HFFc6 (cell line): ENCODE measurements at regions not wholly inside any gene's neighbourhood (a gene's known extent, or its start where the extent isn't known, plus 50 kb on each side); places are given as distances from the start of the nearest gene placed in this dataset.

Experiments used
- DNase-seq: peaks from one replicate; pipeline ENCODE4 v3.0.0-alpha.2; 2018
- H3K27ac Mint-ChIP-seq: 2 replicates; pipeline ENCODE4 v1.8.0; 2020; ENCODE audit warnings: mild to moderate bottlenecking, mixed read lengths
- H3K27me3 Mint-ChIP-seq: 2 replicates; pipeline ENCODE4 v1.8.0; 2021; ENCODE audit warnings: mild to moderate bottlenecking, moderate library complexity, mixed read lengths; ENCODE audit not compliant: insufficient read depth
- H3K36me3 Mint-ChIP-seq: 2 replicates; pipeline ENCODE4 v1.8.0; 2021; ENCODE audit warnings: low read depth, mixed read lengths
- H3K4me1 Mint-ChIP-seq: 2 replicates; pipeline ENCODE4 v1.8.0; 2020; ENCODE audit warnings: low read depth, mixed read lengths
- H3K4me3 Mint-ChIP-seq: 2 replicates; pipeline ENCODE4 v1.8.0; 2020; ENCODE audit warnings: mild to moderate bottlenecking, moderate library complexity, mixed read lengths
- H3K9me3 Mint-ChIP-seq: 2 replicates; pipeline ENCODE4 v1.8.0; 2020; ENCODE audit warnings: mild to moderate bottlenecking, mixed read lengths
- TF ChIP-seq, protein P1 (sequence below): fragments of 200-600 bp; sonication (generic); IDR thresholded peaks from 2 replicates; pipeline ENCODE4 v1.5.0; 2021; ENCODE audit warnings: antibody characterized with exemption, mild to moderate bottlenecking

DNA sequence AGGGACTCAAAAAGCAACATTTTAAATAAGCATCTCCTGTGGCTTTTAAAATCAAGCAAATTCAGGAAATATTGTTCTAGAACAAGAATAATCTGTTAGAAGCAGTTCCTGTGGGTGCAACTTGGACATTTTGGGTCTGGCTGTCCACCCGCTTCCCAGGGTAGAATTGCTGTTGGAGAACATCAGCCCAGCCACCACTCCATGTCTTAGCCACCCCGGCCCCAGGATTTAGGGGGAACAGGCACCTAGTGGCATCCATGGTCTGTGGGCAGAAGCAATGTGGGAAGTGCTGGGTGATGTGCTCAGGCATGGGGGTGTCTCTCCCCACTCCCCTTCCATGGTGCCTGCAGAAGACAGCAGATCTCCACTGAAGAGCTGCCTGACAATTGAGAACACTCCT, 162.6 kb downstream of the KLF13 start:
- Mint-ChIP-seq H3K4me3 (no peak overlapping the region), H3K27ac (peak overlapping the region; percentile 60; the same call in 1 of the 2 replicates), H3K27me3 (peaks cover 12% of the 10 kb centered on the region; the same call in 1 of the 2 replicates), H3K9me3 (peaks cover 32% of the 10 kb centered on the region), H3K4me1 (peaks cover 36% of the 10 kb centered on the region), H3K36me3 (peaks cover 19% of the 10 kb centered on the region)
- TF ChIP-seq, protein P1, sequence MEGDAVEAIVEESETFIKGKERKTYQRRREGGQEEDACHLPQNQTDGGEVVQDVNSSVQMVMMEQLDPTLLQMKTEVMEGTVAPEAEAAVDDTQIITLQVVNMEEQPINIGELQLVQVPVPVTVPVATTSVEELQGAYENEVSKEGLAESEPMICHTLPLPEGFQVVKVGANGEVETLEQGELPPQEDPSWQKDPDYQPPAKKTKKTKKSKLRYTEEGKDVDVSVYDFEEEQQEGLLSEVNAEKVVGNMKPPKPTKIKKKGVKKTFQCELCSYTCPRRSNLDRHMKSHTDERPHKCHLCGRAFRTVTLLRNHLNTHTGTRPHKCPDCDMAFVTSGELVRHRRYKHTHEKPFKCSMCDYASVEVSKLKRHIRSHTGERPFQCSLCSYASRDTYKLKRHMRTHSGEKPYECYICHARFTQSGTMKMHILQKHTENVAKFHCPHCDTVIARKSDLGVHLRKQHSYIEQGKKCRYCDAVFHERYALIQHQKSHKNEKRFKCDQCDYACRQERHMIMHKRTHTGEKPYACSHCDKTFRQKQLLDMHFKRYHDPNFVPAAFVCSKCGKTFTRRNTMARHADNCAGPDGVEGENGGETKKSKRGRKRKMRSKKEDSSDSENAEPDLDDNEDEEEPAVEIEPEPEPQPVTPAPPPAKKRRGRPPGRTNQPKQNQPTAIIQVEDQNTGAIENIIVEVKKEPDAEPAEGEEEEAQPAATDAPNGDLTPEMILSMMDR, result no peak
- DNase-seq, result no peak

DNA sequence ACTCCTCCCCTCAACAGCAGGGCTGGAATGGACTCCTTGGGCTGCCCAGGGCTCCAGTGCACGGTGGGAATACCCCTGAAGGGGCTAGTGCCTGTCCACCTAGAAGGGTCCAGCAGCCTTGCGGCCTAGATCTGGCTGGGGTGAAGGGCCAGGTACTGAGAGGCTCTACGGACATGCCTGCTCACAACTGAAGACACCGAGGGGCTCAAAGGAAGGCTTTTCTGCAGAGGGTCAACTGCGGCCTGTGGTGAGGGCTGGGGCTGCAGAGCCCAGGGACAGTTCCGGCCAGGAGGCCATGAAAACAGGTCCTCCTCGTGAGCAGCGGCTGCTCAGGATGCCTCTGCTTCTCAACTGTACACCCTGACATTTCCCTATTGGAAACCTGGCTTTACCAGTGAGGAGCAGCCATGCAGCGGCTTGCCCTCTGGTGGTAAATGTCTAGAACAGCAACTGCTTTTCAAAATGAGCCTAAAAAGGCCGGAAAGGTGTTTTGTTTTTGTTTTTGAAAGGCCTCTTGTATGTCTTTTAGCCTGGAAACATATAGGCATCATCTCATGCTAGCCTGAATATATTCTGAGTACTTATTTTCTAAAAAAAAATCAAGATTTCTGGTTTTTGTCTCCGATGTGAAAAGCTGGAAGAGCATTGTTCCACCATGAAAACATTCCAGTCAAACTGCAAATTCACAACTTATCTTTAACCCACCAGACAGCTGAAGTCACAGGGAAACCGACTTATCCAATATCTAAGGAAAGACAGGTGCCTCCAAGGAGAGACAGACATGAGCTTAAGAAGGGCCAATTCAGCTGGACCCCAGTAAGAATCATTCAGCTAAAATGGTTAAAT, 163.4 kb downstream of the KLF13 start:
- no peak overlapping the region for H3K27ac Mint-ChIP-seq
- no peak overlapping the region for H3K4me3 Mint-ChIP-seq
- peak; percentile 59 for DNase-seq
- peaks cover 12% of the 10 kb centered on the region for H3K36me3 Mint-ChIP-seq
- peaks cover 25% of the 10 kb centered on the region for H3K9me3 Mint-ChIP-seq
- peaks cover 11% of the 10 kb centered on the region; the same call in 1 of the 2 replicates for H3K27me3 Mint-ChIP-seq
- peaks cover 36% of the 10 kb centered on the region for H3K4me1 Mint-ChIP-seq
- TF ChIP-seq, protein P1, result peak; percentile 95

DNA sequence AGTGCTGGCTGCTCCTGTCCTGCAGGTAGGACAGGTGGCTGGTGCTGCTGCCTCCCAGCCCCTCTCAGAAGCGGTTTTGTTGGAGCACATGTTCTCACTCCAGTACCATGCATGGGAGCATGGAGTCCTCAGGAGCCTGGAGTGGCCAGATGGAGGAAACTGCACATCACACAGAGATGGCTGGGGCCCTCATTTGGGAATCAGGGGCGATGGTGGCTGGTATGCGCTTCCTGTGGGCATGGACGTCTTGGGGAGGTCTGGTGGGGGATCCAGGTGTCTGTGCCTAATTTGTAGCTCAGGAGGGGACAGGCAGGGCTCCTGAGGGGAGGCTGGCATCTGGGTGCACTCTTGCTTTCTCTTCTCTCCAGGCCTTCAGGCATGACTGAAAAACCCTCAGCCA, 168.2 kb downstream of the KLF13 start:
- Mint-ChIP-seq H3K27ac (no peak overlapping the region), H3K4me3 (no peak overlapping the region), H3K9me3 (peaks cover 25% of the 10 kb centered on the region), H3K36me3 (peaks cover 12% of the 10 kb centered on the region), H3K27me3 (peaks cover 23% of the 10 kb centered on the region), H3K4me1 (peaks cover 7% of the 10 kb centered on the region; the same call in 1 of the 2 replicates)
- TF ChIP-seq, protein P1, result no peak
- no peak for DNase-seq

DNA sequence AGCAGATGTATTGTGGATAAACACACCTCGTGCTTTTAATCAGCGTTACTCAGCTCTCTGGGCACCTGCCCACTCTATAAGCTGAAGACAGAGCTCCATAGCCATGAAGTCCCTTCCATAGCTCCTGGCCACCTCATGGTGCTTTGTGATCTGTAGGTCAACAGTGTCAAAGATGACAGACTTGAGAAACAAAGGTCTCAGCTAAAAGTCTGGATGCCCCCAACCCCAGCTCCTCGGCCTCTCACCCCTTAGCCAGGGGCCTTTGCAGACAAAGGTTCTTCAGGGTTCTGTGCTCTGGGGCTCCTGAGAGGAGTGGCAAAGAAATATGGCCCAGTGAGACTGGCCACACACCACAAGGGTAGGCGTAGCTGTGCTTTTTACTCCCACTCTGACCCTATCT, 168.6 kb downstream of the KLF13 start:
- H3K36me3 Mint-ChIP-seq, result peaks cover 12% of the 10 kb centered on the region
- H3K4me3 Mint-ChIP-seq, result no peak overlapping the region
- peaks cover 25% of the 10 kb centered on the region for H3K9me3 Mint-ChIP-seq
- DNase-seq, result no peak
- peaks cover 23% of the 10 kb centered on the region for H3K27me3 Mint-ChIP-seq
- H3K4me1 Mint-ChIP-seq, result peaks cover 9% of the 10 kb centered on the region
- H3K27ac Mint-ChIP-seq, result no peak overlapping the region
- TF ChIP-seq, protein P1, result no peak

DNA sequence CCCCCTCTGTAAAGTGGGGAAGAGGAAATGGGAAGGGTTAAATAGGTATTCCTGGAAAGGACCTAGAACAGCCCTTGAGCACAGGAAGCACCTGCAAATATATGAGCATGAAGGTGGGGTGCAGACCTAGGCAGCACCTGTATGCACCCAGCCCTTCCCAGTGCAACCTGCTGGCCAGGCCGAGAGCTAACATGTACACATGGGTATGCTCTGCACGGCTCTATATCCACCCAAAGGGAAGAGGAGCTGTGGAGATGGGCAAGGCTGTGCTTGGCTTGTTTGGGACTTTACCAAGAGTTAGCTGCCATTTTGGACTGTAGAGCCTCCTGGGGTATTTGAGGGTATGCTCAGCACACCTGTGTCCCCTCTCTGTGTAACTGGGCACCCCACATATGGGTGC, 171.2 kb downstream of the KLF13 start:
- H3K27me3 Mint-ChIP-seq, result peaks cover 28% of the 10 kb centered on the region
- peaks cover 5% of the 10 kb centered on the region; the same call in 1 of the 2 replicates for H3K9me3 Mint-ChIP-seq
- TF ChIP-seq, protein P1, result no peak
- peaks cover 16% of the 10 kb centered on the region for H3K4me1 Mint-ChIP-seq
- no peak overlapping the region for H3K4me3 Mint-ChIP-seq
- no peaks in the 10 kb centered on the region for H3K36me3 Mint-ChIP-seq
- no peak overlapping the region for H3K27ac Mint-ChIP-seq
- DNase-seq, result no peak
